WERI-Rb-1 (cell line): ENCODE measurements at regions not wholly inside any gene's neighbourhood (a gene's known extent, or its start where the extent isn't known, plus 50 kb on each side); places are given as distances from the start of the nearest gene placed in this dataset.

ENCODE experiments used
- DNase-seq: peaks from one replicate; pipeline ENCODE4 v3.0.0-alpha.2; 2020
- H3K27ac ChIP-seq: fragments of 250-450 bp; sonication (Bioruptor Pico); 2 replicates; pipeline ENCODE4 v1.5.1; 2020; ENCODE audit warnings: mild to moderate bottlenecking, moderate library complexity
- H3K27me3 ChIP-seq: fragments of 250-450 bp; sonication (Bioruptor Pico); 2 replicates; pipeline ENCODE4 v1.5.1; 2021; ENCODE audit warnings: mild to moderate bottlenecking, low read depth, moderate library complexity; ENCODE audit not compliant: insufficient read depth, severe bottlenecking
- H3K36me3 ChIP-seq: fragments of 250-450 bp; sonication (Bioruptor Pico); 2 replicates; pipeline ENCODE4 v1.5.1; 2020; ENCODE audit warnings: mild to moderate bottlenecking, moderate library complexity
- H3K4me3 ChIP-seq: 2 replicates; pipeline ENCODE4 v1.5.1; 2011; ENCODE audit warnings: low read depth, mild to moderate bottlenecking, control low read depth, low read length
- H3K9me3 ChIP-seq: fragments of 250-450 bp; sonication (Bioruptor Pico); 2 replicates; pipeline ENCODE4 v1.5.1; 2021; ENCODE audit warnings: mild to moderate bottlenecking, moderate library complexity; ENCODE audit not compliant: severe bottlenecking
- TF ChIP-seq, protein P1 (sequence below): IDR thresholded peaks from 2 replicates; pipeline ENCODE4 v1.5.1; 2011; ENCODE audit warnings: low read depth, mild to moderate bottlenecking, control low read depth, inconsistent platforms, low read length

DNA sequence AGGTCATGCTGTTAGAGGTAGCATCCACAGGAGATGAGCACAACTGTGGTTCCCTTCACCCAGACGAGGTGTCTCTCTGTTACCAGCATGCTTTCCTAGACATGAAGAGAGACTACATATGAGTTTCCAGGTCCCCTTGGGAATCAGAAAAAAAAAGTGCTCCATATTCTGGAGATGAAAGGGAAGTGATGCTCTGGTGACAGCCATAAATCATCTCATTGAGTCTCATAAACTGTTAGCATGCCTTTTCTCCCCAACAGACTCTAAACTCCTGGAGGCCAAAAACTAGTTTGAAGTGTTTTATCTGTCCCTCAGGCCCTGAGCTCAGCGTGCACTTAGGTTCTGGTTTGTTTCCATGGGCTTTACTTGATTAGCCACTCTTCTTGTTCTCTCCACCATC is 124.6 kb upstream of the CREB1 start:
- no peaks in the 10 kb centered on the region for H3K9me3 ChIP-seq
- no peak overlapping the region for H3K27ac ChIP-seq
- DNase-seq, result no peak
- H3K4me3 ChIP-seq, result no peak overlapping the region
- no peaks in the 10 kb centered on the region for H3K36me3 ChIP-seq
- no peaks in the 10 kb centered on the region for H3K27me3 ChIP-seq
- TF ChIP-seq, protein P1, sequence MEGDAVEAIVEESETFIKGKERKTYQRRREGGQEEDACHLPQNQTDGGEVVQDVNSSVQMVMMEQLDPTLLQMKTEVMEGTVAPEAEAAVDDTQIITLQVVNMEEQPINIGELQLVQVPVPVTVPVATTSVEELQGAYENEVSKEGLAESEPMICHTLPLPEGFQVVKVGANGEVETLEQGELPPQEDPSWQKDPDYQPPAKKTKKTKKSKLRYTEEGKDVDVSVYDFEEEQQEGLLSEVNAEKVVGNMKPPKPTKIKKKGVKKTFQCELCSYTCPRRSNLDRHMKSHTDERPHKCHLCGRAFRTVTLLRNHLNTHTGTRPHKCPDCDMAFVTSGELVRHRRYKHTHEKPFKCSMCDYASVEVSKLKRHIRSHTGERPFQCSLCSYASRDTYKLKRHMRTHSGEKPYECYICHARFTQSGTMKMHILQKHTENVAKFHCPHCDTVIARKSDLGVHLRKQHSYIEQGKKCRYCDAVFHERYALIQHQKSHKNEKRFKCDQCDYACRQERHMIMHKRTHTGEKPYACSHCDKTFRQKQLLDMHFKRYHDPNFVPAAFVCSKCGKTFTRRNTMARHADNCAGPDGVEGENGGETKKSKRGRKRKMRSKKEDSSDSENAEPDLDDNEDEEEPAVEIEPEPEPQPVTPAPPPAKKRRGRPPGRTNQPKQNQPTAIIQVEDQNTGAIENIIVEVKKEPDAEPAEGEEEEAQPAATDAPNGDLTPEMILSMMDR, result no peak

DNA sequence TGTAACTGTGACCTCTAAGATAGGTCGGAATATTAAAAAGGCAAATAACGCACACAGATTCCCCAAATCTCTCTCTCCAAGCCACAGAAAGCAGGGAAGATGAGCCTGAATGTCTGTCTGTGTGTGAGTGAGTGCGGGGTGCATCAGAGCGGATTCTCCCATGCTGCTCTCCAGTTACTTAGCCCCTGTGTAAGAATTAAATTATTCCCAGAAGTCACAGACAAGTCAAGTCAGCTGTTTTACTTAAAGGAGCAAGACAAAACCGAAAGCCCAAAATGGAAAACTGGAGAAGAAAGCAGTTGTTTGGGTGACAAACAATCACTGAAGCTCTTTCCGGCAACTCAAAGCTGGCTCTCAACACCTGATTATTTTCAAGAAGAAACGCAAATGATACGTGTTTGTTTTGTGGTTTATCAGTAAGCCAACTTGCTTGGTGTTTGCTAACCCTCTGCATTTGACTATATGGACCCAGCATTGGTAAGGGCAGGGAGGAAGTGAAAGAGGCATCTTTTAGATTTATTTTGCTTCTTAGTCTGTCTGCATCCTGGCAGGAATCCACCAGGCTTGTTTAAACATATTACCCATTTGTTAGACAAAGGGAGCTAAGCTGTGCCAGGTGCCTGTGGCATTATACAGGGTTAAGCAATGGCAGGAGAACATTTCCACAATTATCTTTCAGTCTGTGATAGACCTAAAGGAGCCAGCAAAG is 121.5 kb upstream of the CREB1 start:
- H3K27me3 ChIP-seq, result no peaks in the 10 kb centered on the region
- TF ChIP-seq, protein P1, result no peak
- no peaks in the 10 kb centered on the region for H3K9me3 ChIP-seq
- no peaks in the 10 kb centered on the region for H3K36me3 ChIP-seq
- DNase-seq, result no peak
- H3K27ac ChIP-seq, result no peak overlapping the region
- H3K4me3 ChIP-seq, result no peak overlapping the region

DNA sequence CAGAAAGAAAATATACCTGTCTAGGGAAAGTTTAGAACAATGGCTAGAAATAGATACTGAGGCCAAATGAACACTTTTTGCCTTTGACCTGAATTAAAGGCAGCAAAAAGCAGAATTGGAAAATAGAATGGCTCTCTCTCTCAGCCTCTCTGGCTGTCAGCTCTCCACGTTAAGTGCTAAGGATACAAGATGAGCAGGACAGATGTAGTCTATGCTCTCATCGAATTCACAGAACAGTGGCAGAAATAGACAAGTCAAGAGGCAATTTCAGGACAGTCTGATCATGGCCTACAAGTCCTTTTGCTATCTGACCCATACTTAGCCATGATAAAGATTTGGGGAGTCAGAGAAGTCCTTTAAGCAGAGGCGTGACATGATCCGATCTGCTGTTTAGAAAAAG is 120.2 kb upstream of the CREB1 start:
- no peaks in the 10 kb centered on the region for H3K9me3 ChIP-seq
- DNase-seq, result no peak
- H3K36me3 ChIP-seq, result no peaks in the 10 kb centered on the region
- no peak overlapping the region for H3K27ac ChIP-seq
- TF ChIP-seq, protein P1, result no peak
- no peaks in the 10 kb centered on the region for H3K27me3 ChIP-seq
- no peak overlapping the region for H3K4me3 ChIP-seq

DNA sequence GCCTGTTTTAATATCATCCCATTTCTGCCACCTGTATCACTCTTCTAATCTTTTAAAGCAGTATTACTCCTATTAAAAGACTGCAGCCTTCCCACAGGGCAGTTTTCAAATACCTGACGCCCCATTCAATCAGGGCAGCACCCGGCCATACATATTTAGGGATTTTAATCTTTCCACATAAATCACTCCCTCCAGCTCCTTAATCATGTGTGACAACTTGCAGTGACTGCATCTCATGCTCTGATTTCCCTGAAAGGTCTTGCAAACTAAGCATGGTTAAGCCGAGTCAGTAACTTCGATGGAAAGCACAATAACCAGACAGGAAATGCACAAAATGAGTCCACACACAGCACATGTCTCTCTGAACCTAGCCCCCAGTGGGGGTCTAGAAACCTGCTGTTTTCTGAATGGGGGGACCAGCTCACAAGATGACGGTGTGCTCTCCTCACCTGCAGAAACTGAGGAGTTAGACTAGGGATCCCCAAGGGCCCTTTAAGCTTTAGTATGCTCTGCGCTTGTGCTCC is 116.9 kb upstream of the CREB1 start:
- no peaks in the 10 kb centered on the region for H3K27me3 ChIP-seq
- no peak overlapping the region; the same call in 1 of the 2 replicates for H3K4me3 ChIP-seq
- no peaks in the 10 kb centered on the region for H3K9me3 ChIP-seq
- peak; percentile 38 for DNase-seq
- TF ChIP-seq, protein P1, result no peak
- peak overlapping the region; percentile 8; the same call in 1 of the 2 replicates for H3K27ac ChIP-seq
- no peaks in the 10 kb centered on the region for H3K36me3 ChIP-seq

DNA sequence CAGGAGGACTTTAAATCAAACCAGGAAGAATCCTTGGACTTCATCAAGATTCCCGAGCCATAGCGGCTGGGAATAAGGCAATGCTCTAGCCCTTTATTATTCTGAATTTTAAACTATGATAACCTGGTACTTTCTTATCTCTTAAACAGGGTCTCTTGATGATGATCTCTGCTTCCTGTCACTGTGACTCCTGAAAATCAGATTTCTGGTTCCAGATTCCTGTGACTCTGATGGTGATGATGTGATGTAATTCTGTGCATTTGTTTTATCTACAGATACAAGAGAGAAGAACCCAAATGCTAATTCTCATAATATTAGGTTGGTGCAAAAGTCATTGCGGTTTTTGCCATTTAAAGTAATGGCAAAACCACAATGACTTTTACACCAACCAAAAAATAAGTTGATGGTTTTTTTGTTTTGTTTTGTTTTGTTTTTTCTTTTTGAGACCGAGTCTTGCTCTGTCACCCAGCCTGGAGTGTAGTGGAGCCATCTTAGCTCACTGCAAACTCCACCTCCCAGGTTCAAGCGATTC is 116.3 kb upstream of the CREB1 start:
- no peaks in the 10 kb centered on the region for H3K36me3 ChIP-seq
- no peaks in the 10 kb centered on the region for H3K9me3 ChIP-seq
- H3K4me3 ChIP-seq, result no peak overlapping the region
- H3K27ac ChIP-seq, result peak overlapping the region; percentile 8; the same call in 1 of the 2 replicates
- H3K27me3 ChIP-seq, result no peaks in the 10 kb centered on the region
- TF ChIP-seq, protein P1, result no peak
- no peak for DNase-seq

DNA sequence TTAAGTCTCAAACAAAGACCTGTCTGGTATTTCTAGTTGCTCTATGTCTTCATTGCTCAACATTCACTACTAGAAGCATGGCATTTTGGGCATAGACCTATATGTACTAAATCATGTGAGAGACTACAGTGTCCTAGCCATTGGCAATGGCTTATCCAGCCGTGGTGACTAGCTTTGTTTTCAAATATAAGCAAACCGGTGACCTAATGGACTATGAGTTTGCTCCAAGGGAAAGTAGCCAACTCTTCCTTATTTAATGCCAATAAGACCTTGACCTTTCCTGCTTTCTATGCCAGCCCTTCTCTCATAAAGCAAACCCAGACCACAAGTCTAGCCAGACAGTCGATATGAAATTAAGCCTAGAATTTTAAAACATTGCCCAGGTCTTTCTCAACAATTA is 113.7 kb upstream of the CREB1 start:
- TF ChIP-seq, protein P1, result no peak

More for the DNA sequence above, 113.7 kb upstream of the CREB1 start:
- no peak overlapping the region for H3K4me3 ChIP-seq
- DNase-seq, result no peak
- no peaks in the 10 kb centered on the region for H3K27me3 ChIP-seq
- no peaks in the 10 kb centered on the region for H3K36me3 ChIP-seq
- no peaks in the 10 kb centered on the region for H3K9me3 ChIP-seq
- no peak overlapping the region for H3K27ac ChIP-seq
